GM13976 (cell line): ENCODE measurements at regions not wholly inside any gene's neighbourhood (a gene's known extent, or its start where the extent isn't known, plus 50 kb on each side); places are given as distances from the start of the nearest gene placed in this dataset.
A peak's percentile ranks its signal among the peaks of the same experiment; 100 is the strongest.
"Not testable (repeated sequence)": the region's sequence is repeated elsewhere in the genome, so short reads cannot be mapped to it uniquely, and the experiment has no call there.

Experiments used
- DNase-seq: peaks from one replicate; pipeline ENCODE4 v3.0.0; 2012; ENCODE audit warnings: low spot score
- CTCF ChIP-seq: IDR thresholded peaks from 2 replicates; pipeline ENCODE4 v1.5.1; 2012; ENCODE audit warnings: borderline replicate concordance, mild to moderate bottlenecking; ENCODE audit not compliant: insufficient read depth; ENCODE audit errors: extremely low read depth, missing control alignments, control extremely low read depth
- in situ Hi-C: fragments of 300-500 bp; cut with MboI; formaldehyde crosslinking; loops from one replicate; pipeline ENCODE4 v1.12.0; 2022; ENCODE audit warnings: low sequenced_read_pairs, mixed read lengths, inconsistent platforms; ENCODE audit not compliant: unreplicated experiment

GRCh38 chr3:39671116-39671515 lies 138.3 kb upstream of the MYRIP start:
- DNase-seq = no peak
- in situ Hi-C loops = no loop called here
- TF ChIP-seq CTCF = no peak

- no peak for TF ChIP-seq CTCF
- DNase-seq = no peak
- in situ Hi-C loops = no loop called here
Measured at GRCh38 chr3:39671600-39671999, 137.8 kb upstream of the MYRIP start.

- TF ChIP-seq CTCF = no peak
- no peak for DNase-seq
- in situ Hi-C loops = loop anchor here (25.0 kb wide), 1 partner anchor 282 kb away; no protein-coding TSS in a partner anchor
Measured at GRCh38 chr3:39705351-39705900, 104.0 kb upstream of the MYRIP start.

DNA sequence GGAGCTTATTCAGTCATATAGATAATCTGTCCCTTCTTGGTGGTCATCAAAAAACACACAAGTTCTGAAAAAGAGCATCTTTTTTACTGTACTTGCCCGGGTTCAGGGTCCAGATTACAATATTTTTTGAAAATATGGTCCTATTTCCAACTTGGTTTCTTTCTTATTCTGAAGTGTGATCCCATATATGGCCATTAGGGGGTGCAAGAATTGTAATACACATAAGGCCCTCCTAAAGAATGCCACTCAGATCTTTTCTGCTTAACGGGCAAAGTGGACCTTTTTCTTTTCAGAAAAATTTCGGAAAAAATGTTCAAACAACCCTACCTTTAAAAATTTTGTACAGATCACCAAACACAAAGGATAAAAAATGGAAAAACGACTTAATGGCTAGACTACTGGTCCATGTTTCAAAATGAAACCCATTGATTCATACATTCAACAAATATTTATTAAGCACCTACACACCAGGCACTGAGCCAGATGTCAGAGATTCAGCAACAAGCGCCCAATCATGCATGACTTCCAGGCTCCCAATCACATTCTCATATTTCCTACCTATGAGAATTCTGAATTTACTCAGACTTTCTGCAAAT lies 102.0 kb upstream of the MYRIP start:
- in situ Hi-C loops = loop anchor here (25.0 kb wide), 1 partner anchor 280 kb away; no protein-coding TSS in a partner anchor
- peak; percentile 48 for DNase-seq
- peak; percentile 37 for TF ChIP-seq CTCF

DNA sequence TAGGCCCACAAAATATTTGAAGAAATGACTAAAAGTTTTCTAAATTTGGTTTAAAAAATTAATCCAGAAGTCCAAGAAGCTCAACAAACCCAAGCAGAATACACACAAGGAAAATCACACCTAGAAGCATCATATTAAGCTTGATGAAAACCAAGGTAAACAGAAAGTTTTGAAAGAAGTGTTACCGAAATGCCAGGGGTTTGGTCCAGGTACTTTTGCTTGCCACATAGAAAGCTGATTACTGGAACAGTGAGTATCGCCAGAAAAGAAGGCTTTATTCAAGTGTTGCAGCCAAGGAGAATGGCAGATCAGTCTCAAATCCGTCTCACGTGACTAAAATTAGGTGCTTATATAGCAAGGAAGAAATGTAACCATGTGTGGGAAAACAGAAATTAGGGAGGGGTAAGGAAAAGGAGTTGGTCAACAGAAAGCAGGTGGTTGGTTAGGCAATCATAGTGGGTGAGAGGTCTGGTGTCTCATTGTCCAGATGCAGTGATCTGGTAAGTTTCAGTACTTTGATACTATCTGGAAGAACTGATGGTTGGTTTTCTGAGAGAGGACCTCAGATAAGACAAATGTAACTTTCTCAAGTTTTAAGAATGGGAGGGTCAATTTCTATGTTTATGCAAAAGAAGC lies 96.9 kb upstream of the MYRIP start:
- DNase-seq = no peak
- in situ Hi-C loops = loop anchor here (25.0 kb wide), 1 partner anchor 275 kb away; no protein-coding TSS in a partner anchor
- TF ChIP-seq CTCF = no peak

GRCh38 chr3:39713341-39713740 lies 96.1 kb upstream of the MYRIP start:
- not testable (repeated sequence) for DNase-seq
- in situ Hi-C loops = loop anchor here (25.0 kb wide), 1 partner anchor 274 kb away; no protein-coding TSS in a partner anchor

GRCh38 chr3:39716849-39717248 lies 92.6 kb upstream of the MYRIP start:
- in situ Hi-C loops = loop anchor here (25.0 kb wide), 1 partner anchor 270 kb away; no protein-coding TSS in a partner anchor
- no peak for TF ChIP-seq CTCF
- DNase-seq = no peak
